Thyroid gland (tissue), 4 donors: ENCODE measurements at regions not wholly inside any gene's neighbourhood (a gene's known extent, or its start where the extent isn't known, plus 50 kb on each side); places are given as distances from the start of the nearest gene placed in this dataset.

Experiments
- DNase-seq, 2 donors: peaks; one replicate each; pipeline ENCODE4 v3.0.0-alpha.2; 2019
- H3K27ac ChIP-seq, 3 donors: fragments of 200-600 bp; sonication (generic); 1 replicate in 2 of 3; 2 replicates in 1 of 3; pipeline ENCODE4 v1.5.1; 2016 to 2019; ENCODE audit warnings: mild to moderate bottlenecking in 1 of 3, moderate library complexity in 1 of 3
- H3K27me3 ChIP-seq: fragments of 200-600 bp; sonication (generic); one replicate; pipeline ENCODE4 v1.5.1; 2019
- H3K36me3 ChIP-seq, 2 donors: fragments of 200-600 bp; sonication (generic); one replicate each; pipeline ENCODE4 v1.5.1; 2016 to 2019
- H3K4me1 ChIP-seq, 2 donors: fragments of 200-600 bp; sonication (generic); one replicate each; pipeline ENCODE4 v1.5.1; 2017 to 2019
- H3K4me3 ChIP-seq, 3 donors: fragments of 200-600 bp; sonication (generic); replicated peaks in 1 of 3; 1 replicate in 2 of 3; 2 replicates in 1 of 3; pipeline ENCODE4 v1.5.1; 2016; ENCODE audit warnings: mild to moderate bottlenecking in 1 of 3
- H3K9me3 ChIP-seq: fragments of 200-600 bp; sonication (generic); one replicate; pipeline ENCODE4 v1.5.1; 2017
- CTCF ChIP-seq, 6 experiments: fragments of 200-600 bp in 3 of 6; fragments of 450-650 bp in 3 of 6; sonication (generic) in 3 of 6; IDR thresholded peaks; one replicate each; pipeline ENCODE4 v1.5.1; 2016 to 2019; ENCODE audit warnings: antibody characterized with exemption in 6 of 6, mild to moderate bottlenecking in 2 of 6, inconsistent platforms in 1 of 6, moderate library complexity in 1 of 6
- POLR2A ChIP-seq, 2 donors: fragments of 450-650 bp; IDR thresholded peaks; one replicate each; pipeline ENCODE4 v1.6.1; 2017; ENCODE audit warnings: antibody characterized with exemption in 2 of 2, mild to moderate bottlenecking in 2 of 2, moderate library complexity in 1 of 2
- WGBS, 2 donors: methylation state at CpG; one replicate each; pipeline ENCODE4 v1.1.5; 2017; 5-methylcytosine and 5-hydroxymethylcytosine counted together
- intact Hi-C: fragments of 100-400 bp; cut with DNase I; formaldehyde crosslinking; loops from one replicate; pipeline ENCODE4 v1.15.1; 2023

- H3K4me3 ChIP-seq, result no peak overlapping the region
- H3K27me3 ChIP-seq, result no peaks in the 10 kb centered on the region
- no peaks in the 10 kb centered on the region for H3K9me3 ChIP-seq
- WGBS, 2 donors, result 90 to 94% methylated on average over 2 of the region's 2 CpGs
- H3K4me1 ChIP-seq, result no peaks in the 10 kb centered on the region
- TF ChIP-seq CTCF (IDR thresholded peaks at IDR 0.05) (no peak), POLR2A (IDR thresholded peaks at IDR 0.05) (no peak)
- DNase-seq, result no peak
- no peak overlapping the region for H3K27ac ChIP-seq
- intact Hi-C loops, result no loop called here
- no peaks in the 10 kb centered on the region for H3K36me3 ChIP-seq
Measured at GRCh38 chr5:146940295-146940694, 61.7 kb upstream of the PPP2R2B start.

GRCh38 chr5:146944019-146944418 is 65.5 kb upstream of the PPP2R2B start:
- Histone ChIP-seq H3K27me3 (no peaks in the 10 kb centered on the region), H3K4me1 (no peaks in the 10 kb centered on the region), H3K27ac (no peak overlapping the region), H3K4me3 (no peak overlapping the region), H3K9me3 (no peaks in the 10 kb centered on the region), H3K36me3 (no peaks in the 10 kb centered on the region)
- no peak for DNase-seq
- WGBS, 2 donors, result 90% methylated on average over 3 of the region's 3 CpGs
- intact Hi-C loops, result no loop called here
- TF ChIP-seq POLR2A (IDR thresholded peaks at IDR 0.05) (no peak), CTCF (IDR thresholded peaks at IDR 0.05) (no peak)

- H3K36me3 ChIP-seq, result no peaks in the 10 kb centered on the region
- H3K27ac ChIP-seq, result no peak overlapping the region
- TF ChIP-seq POLR2A (IDR thresholded peaks at IDR 0.05) (no peak), CTCF (IDR thresholded peaks at IDR 0.05) (no peak)
- H3K4me1 ChIP-seq, result no peaks in the 10 kb centered on the region
- intact Hi-C loops, result no loop called here
- WGBS, 2 donors, result 81 to 82% methylated on average over 4 of the region's 4 CpGs
- no peak overlapping the region for H3K4me3 ChIP-seq
- no peaks in the 10 kb centered on the region for H3K9me3 ChIP-seq
- no peaks in the 10 kb centered on the region for H3K27me3 ChIP-seq
- no peak for DNase-seq
Measured at GRCh38 chr5:146944764-146945616, 66.4 kb upstream of the PPP2R2B start.

GRCh38 chr5:146945617-146946084 is 67.1 kb upstream of the PPP2R2B start:
- Histone ChIP-seq H3K36me3 (no peaks in the 10 kb centered on the region), H3K9me3 (no peaks in the 10 kb centered on the region), H3K4me3 (no peak overlapping the region), H3K27ac (no peak overlapping the region), H3K4me1 (no peaks in the 10 kb centered on the region), H3K27me3 (no peaks in the 10 kb centered on the region)
- intact Hi-C loops, result no loop called here
- DNase-seq, result no peak
- TF ChIP-seq POLR2A (IDR thresholded peaks at IDR 0.05) (no peak), CTCF (IDR thresholded peaks at IDR 0.05) (no peak)
- 67 to 74% methylated on average over 5 of the region's 5 CpGs for WGBS, 2 donors

- peak in 3 of 6 experiments; percentile 13 to 27 (median 16) for TF ChIP-seq CTCF (IDR thresholded peaks at IDR 0.05)
- TF ChIP-seq POLR2A (IDR thresholded peaks at IDR 0.05), result no peak
Measured at GRCh38 chr5:146947181-146947941, 68.8 kb upstream of the PPP2R2B start.

More at GRCh38 chr5:146947181-146947941, 68.8 kb upstream of the PPP2R2B start:
- WGBS, 2 donors, result 67 to 68% methylated on average over 7 of the region's 7 CpGs
- DNase-seq, result peak in 1 of 2 donors; percentile 21
- Histone ChIP-seq H3K27me3 (no peaks in the 10 kb centered on the region), H3K4me1 (no peaks in the 10 kb centered on the region), H3K27ac (no peak overlapping the region), H3K36me3 (no peaks in the 10 kb centered on the region), H3K9me3 (no peaks in the 10 kb centered on the region), H3K4me3 (no peak overlapping the region)
- intact Hi-C loops, result no loop called here
